ENCODE measurements at regions not wholly inside any gene's neighbourhood (a gene's known extent, or its start where the extent isn't known, plus 50 kb on each side); places are given as distances from the start of the nearest gene placed in this dataset.

GRCh38 chr15:23854203-23854911, 167.3 kb upstream of the NDN start:
- Mint-ChIP-seq H3K4me1 (no peaks in the 10 kb centered on the region), H3K9me3 (peaks cover 0 to 10% (median 8%) of the 10 kb centered on the region in 3 donors), H3K4me3 (no peak overlapping the region), H3K27ac (no peak overlapping the region), H3K27me3 (peaks cover 0 to 4% of the 10 kb centered on the region in 2 donors), H3K36me3 (no peaks in the 10 kb centered on the region)
- no peaks in the 10 kb centered on the region for H3K4me1 ChIP-seq (ENCODE audit: control insufficient read depth in 1 of 2, extremely low read depth in 1 of 2, insufficient read depth in 2 of 2, low read length in 2 of 2)
- no peak overlapping the region for H3K4me3 ChIP-seq (ENCODE audit: control insufficient read depth in 1 of 2, extremely low read depth in 1 of 2, low read length in 1 of 2)
- POLR2A ChIA-PET, result no interaction called here
- H3K36me3 ChIP-seq (ENCODE audit: control insufficient read depth in 2 of 2, extremely low read depth in 1 of 2, insufficient read depth in 1 of 2, low read length in 1 of 2), result no peaks in the 10 kb centered on the region
- no peaks in the 10 kb centered on the region for H3K9me3 ChIP-seq
- no peaks in the 10 kb centered on the region for H3K27me3 ChIP-seq (replicated peaks in 1 of 2; ENCODE audit: control insufficient read depth in 2 of 2, extremely low read depth in 1 of 2, insufficient read depth in 2 of 2, low read length in 1 of 2)
- H3K27ac ChIP-seq (ENCODE audit: low read length), result no peak overlapping the region
- CTCF ChIA-PET, result no interaction called here
- 20% methylated on average over 1 of the region's 5 CpGs for WGBS (ENCODE audit: insufficient coverage)
- ATAC-seq (replicated peaks in 1 of 4), result no peak
- DNase-seq, result no peak

- 33% methylated on average over 4 of the region's 7 CpGs for WGBS (ENCODE audit: insufficient coverage)
- CTCF ChIA-PET, result no interaction called here
These were observed 168.0 kb upstream of the NDN start for GRCh38 chr15:23854912-23855659.

GRCh38 chr15:23855947-23856346, 168.8 kb upstream of the NDN start:
- Mint-ChIP-seq H3K4me3 (no peak overlapping the region), H3K36me3 (no peaks in the 10 kb centered on the region), H3K27ac (no peak overlapping the region), H3K27me3 (peaks cover 0 to 4% of the 10 kb centered on the region in 2 donors), H3K4me1 (no peaks in the 10 kb centered on the region), H3K9me3 (peaks cover 0 to 10% (median 4%) of the 10 kb centered on the region in 3 donors)
- WGBS (ENCODE audit: insufficient coverage), result no CpG with 5 or more reads among the region's 4 CpGs
- ChIA-PET POLR2A (no interaction called here), CTCF (no interaction called here)
- H3K27ac ChIP-seq (ENCODE audit: low read length), result no peak overlapping the region
- no peaks in the 10 kb centered on the region for H3K9me3 ChIP-seq
- H3K36me3 ChIP-seq (ENCODE audit: control insufficient read depth in 2 of 2, extremely low read depth in 1 of 2, insufficient read depth in 1 of 2, low read length in 1 of 2), result no peaks in the 10 kb centered on the region
- ATAC-seq (replicated peaks in 1 of 4) (no peak), DNase-seq (no peak)
- H3K27me3 ChIP-seq (replicated peaks in 1 of 2; ENCODE audit: control insufficient read depth in 2 of 2, extremely low read depth in 1 of 2, insufficient read depth in 2 of 2, low read length in 1 of 2), result no peaks in the 10 kb centered on the region
- no peaks in the 10 kb centered on the region for H3K4me1 ChIP-seq (ENCODE audit: control insufficient read depth in 1 of 2, extremely low read depth in 1 of 2, insufficient read depth in 2 of 2, low read length in 2 of 2)
- H3K4me3 ChIP-seq (ENCODE audit: control insufficient read depth in 1 of 2, extremely low read depth in 1 of 2, low read length in 1 of 2), result no peak overlapping the region

More at GRCh38 chr15:23854912-23855659, 168.0 kb upstream of the NDN start:
- ATAC-seq (replicated peaks in 1 of 4) (no peak), DNase-seq (no peak)
- no peaks in the 10 kb centered on the region for H3K36me3 ChIP-seq (ENCODE audit: control insufficient read depth in 2 of 2, extremely low read depth in 1 of 2, insufficient read depth in 1 of 2, low read length in 1 of 2)
- no peak overlapping the region for H3K27ac ChIP-seq (ENCODE audit: low read length)
- H3K27me3 Mint-ChIP-seq, result peaks cover 0 to 4% of the 10 kb centered on the region in 2 donors
- H3K27me3 ChIP-seq (replicated peaks in 1 of 2; ENCODE audit: control insufficient read depth in 2 of 2, extremely low read depth in 1 of 2, insufficient read depth in 2 of 2, low read length in 1 of 2), result no peaks in the 10 kb centered on the region
- H3K4me1 ChIP-seq (ENCODE audit: control insufficient read depth in 1 of 2, extremely low read depth in 1 of 2, insufficient read depth in 2 of 2, low read length in 2 of 2), result no peaks in the 10 kb centered on the region
- H3K4me3 ChIP-seq (ENCODE audit: control insufficient read depth in 1 of 2, extremely low read depth in 1 of 2, low read length in 1 of 2), result no peak overlapping the region
- H3K9me3 Mint-ChIP-seq, result peaks cover 0 to 11% (median 10%) of the 10 kb centered on the region in 3 donors
- no peak overlapping the region for H3K27ac Mint-ChIP-seq
- H3K4me1 Mint-ChIP-seq, result no peaks in the 10 kb centered on the region
- no peak overlapping the region for H3K4me3 Mint-ChIP-seq
- POLR2A ChIA-PET, result no interaction called here
- no peaks in the 10 kb centered on the region for H3K9me3 ChIP-seq
- H3K36me3 Mint-ChIP-seq, result no peaks in the 10 kb centered on the region

GRCh38 chr15:23857028-23857641, 170.0 kb upstream of the NDN start:
- no peaks in the 10 kb centered on the region for H3K4me1 ChIP-seq (ENCODE audit: control insufficient read depth in 1 of 2, extremely low read depth in 1 of 2, insufficient read depth in 2 of 2, low read length in 2 of 2)
- no peak overlapping the region for H3K27ac Mint-ChIP-seq
- DNase-seq (no peak), ATAC-seq (replicated peaks in 1 of 4) (no peak)
- H3K36me3 ChIP-seq (ENCODE audit: control insufficient read depth in 2 of 2, extremely low read depth in 1 of 2, insufficient read depth in 1 of 2, low read length in 1 of 2), result no peaks in the 10 kb centered on the region
- no peaks in the 10 kb centered on the region for H3K36me3 Mint-ChIP-seq
- POLR2A ChIA-PET, result no interaction called here
- H3K4me3 Mint-ChIP-seq, result no peak overlapping the region
- H3K27ac ChIP-seq (ENCODE audit: low read length), result no peak overlapping the region
- no peaks in the 10 kb centered on the region for H3K27me3 ChIP-seq (replicated peaks in 1 of 2; ENCODE audit: control insufficient read depth in 2 of 2, extremely low read depth in 1 of 2, insufficient read depth in 2 of 2, low read length in 1 of 2)
- no peaks in the 10 kb centered on the region for H3K9me3 ChIP-seq
- H3K4me3 ChIP-seq (ENCODE audit: control insufficient read depth in 1 of 2, extremely low read depth in 1 of 2, low read length in 1 of 2), result no peak overlapping the region
- WGBS (ENCODE audit: insufficient coverage), result 46% methylated on average over 6 of the region's 12 CpGs
- H3K9me3 Mint-ChIP-seq, result peaks cover 0 to 10% (median 10%) of the 10 kb centered on the region in 3 donors
- no peaks in the 10 kb centered on the region for H3K4me1 Mint-ChIP-seq
- H3K27me3 Mint-ChIP-seq, result peaks cover 0 to 4% of the 10 kb centered on the region in 2 donors
- CTCF ChIA-PET, result no interaction called here

- Histone ChIP-seq H3K27ac (ENCODE audit: low read length) (no peak overlapping the region), H3K36me3 (ENCODE audit: control insufficient read depth in 2 of 2, extremely low read depth in 1 of 2, insufficient read depth in 1 of 2, low read length in 1 of 2) (no peaks in the 10 kb centered on the region), H3K4me3 (ENCODE audit: control insufficient read depth in 1 of 2, extremely low read depth in 1 of 2, low read length in 1 of 2) (no peak overlapping the region), H3K9me3 (no peaks in the 10 kb centered on the region), H3K27me3 (replicated peaks in 1 of 2; ENCODE audit: control insufficient read depth in 2 of 2, extremely low read depth in 1 of 2, insufficient read depth in 2 of 2, low read length in 1 of 2) (no peaks in the 10 kb centered on the region), H3K4me1 (ENCODE audit: control insufficient read depth in 1 of 2, extremely low read depth in 1 of 2, insufficient read depth in 2 of 2, low read length in 2 of 2) (no peaks in the 10 kb centered on the region)
- DNase-seq (no peak), ATAC-seq (replicated peaks in 1 of 4) (no peak)
- H3K27me3 Mint-ChIP-seq, result peaks cover 0 to 4% of the 10 kb centered on the region in 2 donors
- H3K4me1 Mint-ChIP-seq, result no peaks in the 10 kb centered on the region
- ChIA-PET CTCF (interaction anchor here in 1 of 2 donors (0.6 kb wide), 1 partner anchor 32 kb away, joined by 3 read pairs; no protein-coding TSS in a partner anchor), POLR2A (no interaction called here)
- H3K27ac Mint-ChIP-seq, result no peak overlapping the region
- no peaks in the 10 kb centered on the region for H3K36me3 Mint-ChIP-seq
- 77% methylated on average over 2 of the region's 5 CpGs for WGBS (ENCODE audit: insufficient coverage)
- no peak overlapping the region for H3K4me3 Mint-ChIP-seq
- H3K9me3 Mint-ChIP-seq, result peaks cover 0 to 18% (median 10%) of the 10 kb centered on the region in 3 donors
These were observed 171.9 kb upstream of the NDN start for GRCh38 chr15:23859008-23859407.

- POLR2A ChIA-PET, result interaction anchor here in 1 of 2 donors (0.6 kb wide), 1 partner anchor 31 kb away, joined by 8 read pairs; no protein-coding TSS in a partner anchor
- WGBS (ENCODE audit: insufficient coverage), result 50% methylated on average over 21 of the region's 31 CpGs
- H3K4me3 Mint-ChIP-seq, result no peak overlapping the region
- Histone ChIP-seq H3K9me3 (no peaks in the 10 kb centered on the region), H3K27ac (ENCODE audit: low read length) (no peak overlapping the region), H3K4me3 (ENCODE audit: control insufficient read depth in 1 of 2, extremely low read depth in 1 of 2, low read length in 1 of 2) (no peak overlapping the region), H3K36me3 (ENCODE audit: control insufficient read depth in 2 of 2, extremely low read depth in 1 of 2, insufficient read depth in 1 of 2, low read length in 1 of 2) (no peaks in the 10 kb centered on the region), H3K4me1 (ENCODE audit: control insufficient read depth in 1 of 2, extremely low read depth in 1 of 2, insufficient read depth in 2 of 2, low read length in 2 of 2) (no peaks in the 10 kb centered on the region), H3K27me3 (replicated peaks in 1 of 2; ENCODE audit: control insufficient read depth in 2 of 2, extremely low read depth in 1 of 2, insufficient read depth in 2 of 2, low read length in 1 of 2) (no peaks in the 10 kb centered on the region)
- no peaks in the 10 kb centered on the region for H3K36me3 Mint-ChIP-seq
- H3K27me3 Mint-ChIP-seq, result peaks cover 0 to 4% of the 10 kb centered on the region in 2 donors
- DNase-seq (no peak), ATAC-seq (replicated peaks in 1 of 4) (no peak)
- H3K27ac Mint-ChIP-seq, result no peak overlapping the region
- CTCF ChIA-PET, result no interaction called here
- no peaks in the 10 kb centered on the region for H3K4me1 Mint-ChIP-seq
- H3K9me3 Mint-ChIP-seq, result peaks cover 0 to 18% (median 10%) of the 10 kb centered on the region in 3 donors
These were observed 173.5 kb upstream of the NDN start for GRCh38 chr15:23860290-23861245.

All from T-cell (primary cell).